ENCODE measurements at regions not wholly inside any gene's neighbourhood (a gene's known extent, or its start where the extent isn't known, plus 50 kb on each side); places are given as distances from the start of the nearest gene placed in this dataset.

- peaks cover 6% of the 10 kb centered on the region for H3K9me3 ChIP-seq (replicated peaks)
- no peaks in the 10 kb centered on the region for H3K4me1 ChIP-seq
- TF ChIP-seq CTCF (IDR thresholded peaks at IDR 0.05; ENCODE audit: borderline replicate concordance), result no peak
- no peak overlapping the region for H3K4me3 ChIP-seq
- H3K36me3 ChIP-seq, result no peaks in the 10 kb centered on the region
- no peaks in the 10 kb centered on the region for H3K27me3 ChIP-seq (ENCODE audit: low read depth)
- intact Hi-C loops (cut with micrococcal nuclease), result no loop called here
- no peak for DNase-seq
- H3K27ac ChIP-seq (replicated peaks), result no peak overlapping the region
Measured at GRCh38 chr11:42255906-42256305, 796.5 kb upstream of the LRRC4C start.

GRCh38 chr11:42257534-42257933 lies 798.1 kb upstream of the LRRC4C start:
- DNase-seq, result no peak
- intact Hi-C loops (cut with micrococcal nuclease), result no loop called here
- no peaks in the 10 kb centered on the region for H3K27me3 ChIP-seq (ENCODE audit: low read depth)
- no peak overlapping the region for H3K4me3 ChIP-seq
- H3K9me3 ChIP-seq (replicated peaks), result peaks cover 6% of the 10 kb centered on the region
- no peaks in the 10 kb centered on the region for H3K36me3 ChIP-seq
- no peak overlapping the region for H3K27ac ChIP-seq (replicated peaks)
- no peaks in the 10 kb centered on the region for H3K4me1 ChIP-seq
- TF ChIP-seq CTCF (IDR thresholded peaks at IDR 0.05; ENCODE audit: borderline replicate concordance), result no peak

GRCh38 chr11:42265072-42265471 lies 805.6 kb upstream of the LRRC4C start:
- DNase-seq, result no peak
- Histone ChIP-seq H3K4me1 (no peaks in the 10 kb centered on the region), H3K27ac (replicated peaks) (no peak overlapping the region), H3K9me3 (replicated peaks) (no peaks in the 10 kb centered on the region), H3K27me3 (ENCODE audit: low read depth) (no peaks in the 10 kb centered on the region), H3K4me3 (no peak overlapping the region), H3K36me3 (no peaks in the 10 kb centered on the region)
- intact Hi-C loops (cut with micrococcal nuclease), result no loop called here
- TF ChIP-seq CTCF (IDR thresholded peaks at IDR 0.05; ENCODE audit: borderline replicate concordance), result no peak

- Histone ChIP-seq H3K36me3 (no peaks in the 10 kb centered on the region), H3K4me1 (no peaks in the 10 kb centered on the region), H3K9me3 (replicated peaks) (peaks cover 23% of the 10 kb centered on the region), H3K27me3 (ENCODE audit: low read depth) (no peaks in the 10 kb centered on the region), H3K4me3 (no peak overlapping the region), H3K27ac (replicated peaks) (no peak overlapping the region)
- no peak for DNase-seq
- TF ChIP-seq CTCF (IDR thresholded peaks at IDR 0.05; ENCODE audit: borderline replicate concordance), result no peak
- intact Hi-C loops (cut with micrococcal nuclease), result no loop called here
Measured at GRCh38 chr11:42271306-42271705, 811.9 kb upstream of the LRRC4C start.

- Histone ChIP-seq H3K27me3 (ENCODE audit: low read depth) (no peaks in the 10 kb centered on the region), H3K4me3 (no peak overlapping the region), H3K9me3 (replicated peaks) (peaks cover 42% of the 10 kb centered on the region), H3K4me1 (no peaks in the 10 kb centered on the region), H3K27ac (replicated peaks) (no peak overlapping the region), H3K36me3 (no peaks in the 10 kb centered on the region)
- no peak for TF ChIP-seq CTCF (IDR thresholded peaks at IDR 0.05; ENCODE audit: borderline replicate concordance)
- DNase-seq, result no peak
- intact Hi-C loops (cut with micrococcal nuclease), result no loop called here
Measured at GRCh38 chr11:42273977-42274376, 814.5 kb upstream of the LRRC4C start.

GRCh38 chr11:42296910-42297309 lies 837.5 kb upstream of the LRRC4C start:
- Histone ChIP-seq H3K4me3 (no peak overlapping the region), H3K9me3 (replicated peaks) (peaks cover 38% of the 10 kb centered on the region), H3K36me3 (no peaks in the 10 kb centered on the region), H3K4me1 (no peaks in the 10 kb centered on the region), H3K27ac (replicated peaks) (no peak overlapping the region), H3K27me3 (ENCODE audit: low read depth) (no peaks in the 10 kb centered on the region)
- intact Hi-C loops (cut with micrococcal nuclease), result no loop called here
- no peak for DNase-seq
- TF ChIP-seq CTCF (IDR thresholded peaks at IDR 0.05; ENCODE audit: borderline replicate concordance), result no peak
